GM18526 (cell line): ENCODE measurements at regions not wholly inside any gene's neighbourhood (a gene's known extent, or its start where the extent isn't known, plus 50 kb on each side); places are given as distances from the start of the nearest gene placed in this dataset.

Experiments
- POLR2A ChIP-seq: IDR thresholded peaks from 3 replicates; pipeline ENCODE4 v1.6.1; 2011; ENCODE audit not compliant: insufficient read length; ENCODE audit errors: extremely low read depth

DNA sequence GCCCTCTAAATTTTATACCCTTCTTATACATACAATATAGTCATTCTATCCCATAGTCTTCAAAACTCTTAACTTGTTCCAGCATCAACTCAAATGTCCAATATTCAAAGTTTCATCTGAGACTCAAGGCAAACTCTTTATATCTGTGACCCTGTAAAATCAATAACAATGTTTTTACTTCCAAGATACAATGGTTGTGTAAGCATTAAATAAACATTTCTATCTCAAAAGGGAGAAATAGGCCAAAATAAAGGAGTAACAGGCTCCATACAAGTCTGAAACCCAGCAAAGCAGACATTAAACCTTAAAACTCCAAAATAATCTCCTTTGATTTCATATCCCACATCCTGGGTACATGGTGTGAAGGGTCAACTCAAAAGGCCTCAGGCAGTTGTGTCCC is 1299.1 kb downstream of the MRPL39 start:
- no peak for TF ChIP-seq POLR2A

DNA sequence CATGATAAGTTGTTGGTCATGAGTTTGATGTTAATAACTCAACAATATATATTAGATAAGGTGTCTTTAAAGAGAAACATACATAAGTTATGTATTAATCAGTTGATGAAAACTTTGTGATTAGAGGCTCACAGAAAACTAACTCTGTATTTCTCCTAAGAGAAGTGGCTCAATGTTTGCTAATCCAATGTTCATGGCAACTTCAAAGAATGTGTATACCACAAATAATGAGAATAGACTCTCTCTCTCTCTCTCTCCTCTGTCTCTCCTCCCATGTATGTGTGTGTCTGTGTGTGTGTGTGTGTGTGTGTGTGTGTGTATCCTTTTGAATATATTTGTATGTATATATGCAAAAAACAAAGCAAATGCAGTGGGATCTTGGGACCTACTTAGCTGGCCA is 1304.9 kb downstream of the MRPL39 start:
- no peak for TF ChIP-seq POLR2A

DNA sequence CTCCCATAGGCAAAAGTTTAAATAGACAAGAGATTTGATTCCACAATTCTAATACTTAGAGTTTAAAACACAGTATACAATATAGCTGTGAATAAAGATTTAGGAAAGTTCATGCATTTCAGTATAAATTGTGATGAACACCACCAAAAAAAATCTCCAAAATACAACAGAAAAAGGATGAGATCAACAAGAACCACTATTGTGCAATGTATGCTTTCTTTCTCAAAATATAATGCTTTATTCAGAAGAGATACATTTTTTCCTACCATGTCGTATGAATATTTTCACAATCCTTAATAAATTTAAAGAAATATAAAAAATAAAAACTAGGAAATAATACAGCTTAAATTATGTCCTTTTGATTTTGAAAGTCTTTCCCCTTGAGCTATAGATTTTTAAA is 1309.2 kb downstream of the MRPL39 start:
- TF ChIP-seq POLR2A: no peak

DNA sequence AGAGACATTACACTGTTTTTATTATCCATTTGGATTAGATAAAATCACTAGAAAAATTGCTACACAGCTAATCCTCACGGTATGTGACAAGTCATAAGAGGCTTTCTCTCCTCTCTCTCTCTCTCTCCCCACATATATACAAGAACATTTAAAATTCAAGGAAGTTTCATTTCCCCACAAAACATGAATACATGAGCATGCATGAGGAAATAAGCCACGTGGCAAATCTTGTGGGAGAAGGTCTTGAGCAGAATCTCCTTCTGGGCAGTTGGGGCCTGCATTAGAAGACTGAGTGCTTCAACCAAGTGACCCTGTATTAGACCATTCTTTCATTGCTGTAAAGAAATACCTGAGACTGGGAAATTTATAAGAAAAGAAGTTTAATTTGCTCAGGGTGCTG is 1313.1 kb downstream of the MRPL39 start:
- TF ChIP-seq POLR2A: no peak

DNA sequence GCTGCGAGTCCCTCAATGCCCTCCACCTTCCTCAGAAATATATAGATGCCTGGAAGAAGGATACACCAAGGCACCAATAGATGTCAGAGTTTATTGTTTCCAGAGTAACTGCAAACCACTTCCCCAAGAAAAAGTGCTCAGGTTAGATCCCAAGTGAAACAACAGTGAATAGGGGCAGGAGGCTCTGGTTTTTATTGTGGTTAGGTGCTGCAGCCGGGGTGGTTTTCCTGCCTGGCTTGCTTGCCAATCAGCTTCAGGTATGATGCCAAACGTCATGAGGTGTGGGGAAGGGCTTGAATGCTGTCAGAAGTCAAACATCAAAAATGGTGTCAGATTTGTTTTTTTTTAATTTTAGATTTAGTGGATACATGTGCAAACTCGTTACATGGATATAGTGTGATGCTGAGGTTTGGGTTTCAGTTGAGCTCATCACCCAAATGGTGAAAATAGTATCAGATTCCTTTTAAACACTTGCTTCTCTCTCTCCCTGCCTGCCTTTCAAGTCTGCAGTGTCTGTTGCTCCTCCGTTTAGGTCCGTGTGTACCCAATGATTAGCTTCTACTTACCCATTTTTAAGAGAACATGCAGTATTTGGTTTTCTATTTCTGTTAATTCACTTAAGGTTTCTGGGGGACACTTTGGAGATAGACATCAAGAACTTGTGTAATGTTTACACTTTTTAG is 1317.0 kb downstream of the MRPL39 start:
- no peak for TF ChIP-seq POLR2A

DNA sequence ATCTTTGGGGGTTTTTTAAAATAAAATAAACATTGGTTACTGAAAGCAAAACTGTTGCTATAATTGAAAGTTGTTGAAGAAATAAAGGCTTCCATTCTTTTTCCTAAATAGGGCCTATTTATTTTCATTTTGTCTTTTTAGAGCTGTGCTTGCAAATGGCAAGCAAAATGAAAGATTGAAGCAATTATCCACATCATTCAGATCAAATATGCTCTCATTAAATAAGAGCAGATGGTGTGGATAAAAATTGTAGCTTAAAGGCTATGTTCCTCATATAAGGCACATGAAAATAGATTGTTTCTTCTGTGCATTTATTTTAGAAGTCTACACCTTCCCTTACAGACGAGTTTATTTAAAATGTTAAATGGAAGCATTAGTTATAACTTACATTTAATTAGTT is 1317.7 kb downstream of the MRPL39 start:
- TF ChIP-seq POLR2A: no peak

DNA sequence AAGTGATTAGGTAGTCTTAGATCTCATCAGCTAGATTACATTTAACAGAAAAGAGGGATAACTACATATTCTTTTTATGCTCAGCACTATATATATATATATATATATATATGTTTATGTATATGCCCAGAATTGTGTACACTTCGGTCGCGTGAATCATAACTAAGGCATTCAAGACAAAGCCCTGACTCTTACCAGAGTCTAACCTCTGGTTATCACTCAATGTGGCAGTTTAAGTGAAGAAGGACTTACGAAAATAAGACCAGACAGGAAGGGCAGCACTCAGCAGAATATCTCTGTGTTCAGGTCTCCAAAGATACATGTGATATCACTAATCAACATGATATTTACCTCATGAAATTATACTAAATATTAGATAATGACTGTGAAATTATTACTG is 1326.7 kb downstream of the MRPL39 start:
- TF ChIP-seq POLR2A: no peak

DNA sequence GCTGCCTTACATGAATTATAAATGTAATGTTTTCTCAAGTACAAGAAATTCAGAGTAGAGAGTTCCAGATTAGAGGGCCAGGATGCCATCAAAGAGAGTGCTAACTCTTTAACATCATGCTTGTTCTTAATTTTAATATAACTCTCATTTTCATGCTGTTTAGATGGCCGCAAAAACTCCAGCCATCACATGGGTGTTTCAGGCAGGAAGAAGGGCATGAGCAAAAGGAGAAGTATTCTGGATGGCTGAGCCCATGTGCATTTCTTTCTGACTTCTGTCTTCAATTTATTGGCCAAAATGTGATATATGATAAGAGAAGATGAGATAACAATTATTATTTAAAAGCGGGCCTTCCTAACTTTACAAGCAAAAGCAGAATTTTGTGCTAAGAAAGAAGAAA is 1328.6 kb downstream of the MRPL39 start:
- TF ChIP-seq POLR2A: no peak

DNA sequence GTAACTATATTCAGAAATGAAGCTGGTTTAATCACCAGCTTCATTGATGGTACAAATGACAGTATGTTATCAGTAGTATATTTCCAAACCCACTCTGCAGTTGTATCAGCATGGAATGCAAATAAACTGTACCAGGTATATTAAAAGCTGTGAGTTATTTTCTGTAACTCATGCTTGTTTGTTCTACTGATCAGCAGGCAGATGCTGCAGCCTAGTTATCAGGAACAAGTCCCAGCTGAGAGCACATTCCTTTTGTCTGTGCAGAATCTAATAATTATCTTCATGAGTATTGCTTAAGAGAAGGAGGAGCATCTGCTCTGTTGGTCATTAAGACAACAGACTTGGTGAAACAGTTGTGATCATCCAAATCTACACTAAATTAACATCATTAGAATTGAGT is 1331.1 kb downstream of the MRPL39 start:
- no peak for TF ChIP-seq POLR2A

DNA sequence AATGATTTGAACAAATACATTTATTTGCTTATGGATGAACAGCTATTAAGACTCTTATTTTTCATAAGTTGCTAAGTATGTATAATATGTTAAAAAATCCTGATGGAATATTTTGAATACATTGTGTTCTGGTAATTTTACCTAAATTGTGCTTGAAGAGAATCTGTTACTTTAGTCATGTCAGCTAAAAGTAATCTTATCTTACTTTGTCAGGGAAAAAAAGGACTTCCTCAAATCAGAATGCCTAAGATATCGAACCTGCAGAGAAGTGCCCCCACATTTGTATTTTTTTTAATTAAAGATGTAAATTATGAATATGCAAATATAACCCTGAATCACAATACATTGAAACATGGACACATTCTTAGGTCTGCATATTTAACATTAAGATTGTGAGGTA is 1331.7 kb downstream of the MRPL39 start:
- no peak for TF ChIP-seq POLR2A

DNA sequence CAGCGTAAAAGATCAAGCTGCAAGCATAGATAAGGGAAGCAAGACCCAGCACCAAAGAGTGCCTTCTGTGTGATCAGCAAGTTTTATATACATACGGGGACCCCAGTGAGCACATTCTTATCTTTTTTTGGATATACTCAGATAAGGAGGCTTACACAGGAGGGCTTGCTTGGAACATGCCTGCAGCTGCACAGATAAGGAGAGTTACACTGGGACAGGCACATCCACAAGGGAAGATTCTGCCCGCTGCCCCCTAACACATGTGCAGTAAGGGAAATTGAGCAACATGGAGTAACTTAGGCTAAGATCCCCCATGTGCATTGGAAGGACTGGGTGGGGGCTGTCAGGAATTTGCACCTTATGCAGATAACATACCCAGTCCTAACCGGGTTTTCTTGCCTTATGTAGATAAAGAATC is 1334.8 kb downstream of the MRPL39 start:
- TF ChIP-seq POLR2A: no peak

DNA sequence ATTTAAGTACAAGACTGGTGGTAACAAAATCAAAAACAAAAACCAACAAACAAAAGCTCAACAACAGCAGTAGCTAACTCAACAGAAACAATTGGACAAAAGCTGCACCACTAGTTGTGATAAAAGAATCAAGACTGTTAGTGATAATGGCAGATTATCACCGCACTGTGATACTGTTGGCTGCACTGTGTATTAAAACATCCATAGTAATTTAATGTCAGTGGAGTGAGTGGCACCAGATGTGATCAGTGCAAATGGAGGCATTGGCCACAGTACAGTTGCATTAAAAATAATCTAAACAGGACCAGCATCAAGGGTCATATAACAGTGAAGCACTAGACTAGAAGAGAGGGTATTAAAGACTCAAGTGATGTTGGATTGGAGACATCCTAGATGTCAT is 1341.3 kb downstream of the MRPL39 start:
- TF ChIP-seq POLR2A: no peak

DNA sequence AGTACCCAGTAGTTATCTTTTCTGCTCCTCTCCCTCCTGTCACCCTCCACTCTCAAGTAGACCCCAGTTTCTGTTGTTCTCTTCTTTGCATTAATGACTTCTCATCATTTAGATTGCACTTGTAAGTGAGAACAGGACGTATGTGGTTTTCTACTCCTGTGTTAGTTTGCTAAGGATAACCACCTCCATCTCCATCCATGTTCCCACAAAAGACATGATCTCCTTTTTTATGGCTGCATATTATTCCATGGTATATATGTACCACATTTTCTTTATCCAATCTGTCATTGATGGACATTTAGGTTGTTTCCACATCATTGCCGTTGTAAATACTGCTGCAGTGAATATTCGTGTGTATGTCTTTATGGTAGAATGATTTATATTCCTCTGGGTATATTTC is 1346.5 kb downstream of the MRPL39 start:
- no peak for TF ChIP-seq POLR2A

DNA sequence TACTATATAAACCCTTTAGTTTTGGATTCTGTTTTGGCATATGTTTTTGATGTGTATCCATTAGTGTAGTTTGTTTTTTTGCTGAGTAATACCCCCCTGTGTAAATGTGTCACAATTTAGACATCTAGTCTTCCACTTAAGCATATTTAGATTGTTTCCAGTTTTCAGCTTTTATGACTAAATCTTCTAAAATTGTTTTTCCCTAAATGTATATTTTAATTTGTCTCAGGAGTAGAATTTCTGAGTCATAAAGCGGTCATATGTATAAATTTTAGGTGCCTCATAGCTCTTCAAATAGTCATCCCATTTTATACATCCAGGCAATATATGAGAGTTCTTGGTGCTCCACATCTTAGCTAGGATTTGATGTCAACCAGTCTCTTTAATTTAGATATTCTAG is 1348.0 kb downstream of the MRPL39 start:
- no peak for TF ChIP-seq POLR2A

DNA sequence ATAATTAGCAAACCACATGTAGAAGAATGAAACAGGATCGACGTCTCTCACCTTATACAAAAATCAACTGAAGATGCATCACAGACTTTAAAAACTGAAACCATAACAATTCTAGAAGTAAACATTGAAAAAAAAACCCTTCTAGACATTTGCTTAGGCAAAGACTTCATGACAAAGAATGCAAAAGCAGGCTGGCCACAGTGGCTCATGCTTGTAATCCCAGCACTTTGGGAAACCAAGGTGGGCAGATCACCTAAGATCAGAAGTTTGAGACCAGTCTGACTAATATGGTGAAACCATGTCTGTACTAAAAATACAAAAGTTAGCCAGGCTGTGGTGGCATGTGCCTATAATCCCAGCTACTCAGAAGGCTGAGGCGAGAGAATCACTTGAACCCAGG is 1351.7 kb downstream of the MRPL39 start:
- TF ChIP-seq POLR2A: no peak

DNA sequence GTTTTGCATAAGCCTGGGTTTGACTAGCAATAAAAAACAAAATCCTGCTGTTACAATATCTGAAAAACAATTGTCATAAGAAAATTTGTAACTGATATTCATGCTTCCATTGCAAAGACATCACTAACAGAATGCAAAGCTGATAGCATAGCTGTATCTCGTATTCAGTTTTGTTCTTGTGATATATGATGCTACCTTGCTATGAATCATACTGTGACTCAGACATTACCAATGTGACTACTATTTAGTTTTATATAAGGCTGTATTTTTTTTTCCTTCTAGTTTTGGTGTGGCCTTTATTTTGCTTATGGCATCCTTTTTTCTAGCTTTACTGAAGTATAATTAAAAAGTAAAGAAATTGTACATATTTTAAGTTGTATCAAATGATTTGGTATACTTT is 1381.8 kb downstream of the MRPL39 start:
- no peak for TF ChIP-seq POLR2A

DNA sequence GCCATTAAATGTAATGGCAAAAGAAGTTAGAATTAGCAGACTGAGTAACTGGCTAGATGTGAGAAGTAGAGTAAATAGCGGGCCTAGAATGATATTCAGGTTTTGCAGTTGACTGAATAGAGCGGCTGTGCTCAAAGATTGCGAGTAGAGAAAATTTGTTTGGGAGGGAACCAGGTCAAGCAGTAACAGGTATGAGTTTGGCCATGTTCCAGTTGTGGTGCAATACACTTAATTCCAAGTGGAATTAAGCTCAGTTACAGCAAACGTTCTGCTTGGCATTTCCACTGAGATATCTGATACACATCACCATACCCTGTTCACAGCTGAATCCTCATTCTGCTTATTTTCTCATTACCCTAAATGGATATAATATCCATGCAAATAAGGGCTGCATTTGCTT is 1382.9 kb downstream of the MRPL39 start:
- TF ChIP-seq POLR2A: no peak
